OCI-LY1 (cell line): ENCODE measurements at regions not wholly inside any gene's neighbourhood (a gene's known extent, or its start where the extent isn't known, plus 50 kb on each side); places are given as distances from the start of the nearest gene placed in this dataset.

Source experiments
- H2AFZ ChIP-seq: fragments of 200-600 bp; sonication (generic), shearing (Covaris generic); 2 replicates; pipeline ENCODE4 v1.6.0; 2014; ENCODE audit warnings: antibody characterized with exemption, mild to moderate bottlenecking, low read length
- H3F3A ChIP-seq: fragments of 200-600 bp; sonication (generic), shearing (Covaris generic); 2 replicates; pipeline ENCODE4 v1.6.0; 2014; ENCODE audit warnings: mild to moderate bottlenecking, antibody characterized with exemption, low read length, moderate library complexity; ENCODE audit not compliant: insufficient read depth
- H3K27ac ChIP-seq: fragments of 200-600 bp; sonication (generic); 2 replicates; pipeline ENCODE4 v1.5.1; 2014; ENCODE audit warnings: low read length, mixed run types, mild to moderate bottlenecking, low read depth; ENCODE audit not compliant: poor library complexity, severe bottlenecking
- H3K27me3 ChIP-seq: fragments of 200-600 bp; sonication (generic); 2 replicates; pipeline ENCODE4 v1.6.0; 2014; ENCODE audit warnings: antibody characterized with exemption, mild to moderate bottlenecking, low read length, moderate library complexity; ENCODE audit not compliant: insufficient read depth
- H3K36me3 ChIP-seq: fragments of 200-600 bp; sonication (generic); 2 replicates; pipeline ENCODE4 v1.6.1; 2014; ENCODE audit warnings: mild to moderate bottlenecking, antibody characterized with exemption, low read length, moderate library complexity, mixed read lengths; ENCODE audit not compliant: insufficient read depth
- H3K4me1 ChIP-seq: fragments of 200-600 bp; sonication (generic); 2 replicates; pipeline ENCODE4 v1.5.1; 2014; ENCODE audit warnings: mild to moderate bottlenecking, low read length, moderate library complexity; ENCODE audit not compliant: insufficient read depth, severe bottlenecking
- H3K4me2 ChIP-seq: fragments of 200-600 bp; sonication (generic), shearing (Covaris generic); 2 replicates; pipeline ENCODE4 v1.6.1; 2014; ENCODE audit warnings: low read length
- H3K4me3 ChIP-seq: fragments of 200-600 bp; sonication (generic); 2 replicates; pipeline ENCODE4 v1.5.1; 2014; ENCODE audit warnings: low read length, low read depth, mild to moderate bottlenecking, mixed read lengths; ENCODE audit not compliant: poor library complexity, severe bottlenecking
- H3K79me2 ChIP-seq: fragments of 200-600 bp; shearing (Covaris generic); 2 replicates; pipeline ENCODE4 v1.6.1; 2016; ENCODE audit warnings: mixed run types, low read length, mixed read lengths; ENCODE audit not compliant: insufficient read depth
- H3K9ac ChIP-seq: fragments of 200-600 bp; sonication (generic), shearing (Covaris generic); 2 replicates; pipeline ENCODE4 v1.6.1; 2014; ENCODE audit warnings: mild to moderate bottlenecking, low read length, mixed read lengths
- H3K9me2 ChIP-seq: fragments of 200-600 bp; sonication (generic), shearing (Covaris generic); 2 replicates; pipeline ENCODE4 v1.6.1; 2014; ENCODE audit warnings: low read depth, mild to moderate bottlenecking, low read length, mixed read lengths
- H3K9me3 ChIP-seq: fragments of 200-600 bp; shearing (Covaris generic); 2 replicates; pipeline ENCODE4 v1.6.1; 2014; ENCODE audit warnings: low read length, mixed read lengths
- H4K20me1 ChIP-seq: fragments of 200-600 bp; sonication (generic), shearing (Covaris generic); 2 replicates; pipeline ENCODE4 v1.6.0; 2016; ENCODE audit warnings: mild to moderate bottlenecking, low read length; ENCODE audit not compliant: insufficient read depth
- EZH2 ChIP-seq: fragments of 200-600 bp; sonication (generic), shearing (Covaris generic); IDR thresholded peaks from 2 replicates; pipeline ENCODE4 v1.8.0; 2017; ENCODE audit warnings: borderline replicate concordance, mixed run types, mild to moderate bottlenecking, antibody characterized with exemption, low read length, moderate library complexity, mixed read lengths
- TF ChIP-seq, protein P1 (sequence below): fragments of 200-600 bp; sonication (generic), shearing (Covaris generic); IDR thresholded peaks from 2 replicates; pipeline ENCODE4 v1.5.1; 2017; ENCODE audit warnings: mild to moderate bottlenecking, antibody characterized with exemption, low read length, moderate library complexity, mixed read lengths

DNA sequence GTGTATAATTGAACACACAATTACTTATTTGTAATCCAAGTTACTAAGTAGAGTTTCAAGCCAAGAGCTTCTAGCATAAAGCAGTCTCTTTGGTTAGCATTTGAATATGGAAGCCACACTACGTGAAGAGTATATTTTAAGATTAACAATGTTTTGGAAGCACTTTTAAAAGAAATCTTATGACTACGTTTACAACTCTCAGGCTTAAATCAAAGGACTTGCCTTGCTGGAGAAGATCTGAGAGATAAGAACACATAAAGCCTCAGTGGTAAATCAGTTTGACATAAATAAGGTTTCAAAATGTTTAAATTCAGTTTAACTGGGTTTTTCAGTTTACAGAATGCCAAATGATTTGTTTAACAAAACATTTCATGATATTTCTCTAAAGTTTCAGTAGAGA, 161.9 kb upstream of the PDE3A start:
- Histone ChIP-seq H3K9me3 (no peaks in the 10 kb centered on the region), H3K4me2 (no peak overlapping the region), H3K79me2 (no peaks in the 10 kb centered on the region), H3K4me3 (no peak overlapping the region), H3K36me3 (no peaks in the 10 kb centered on the region), H3K9ac (no peak overlapping the region), H4K20me1 (no peaks in the 10 kb centered on the region), H3F3A (no peaks in the 10 kb centered on the region), H3K4me1 (no peaks in the 10 kb centered on the region), H3K27ac (no peak overlapping the region), H3K27me3 (no peaks in the 10 kb centered on the region), H3K9me2 (no peaks in the 10 kb centered on the region), H2AFZ (no peak overlapping the region)
- no peak for TF ChIP-seq EZH2
- TF ChIP-seq, protein P1, sequence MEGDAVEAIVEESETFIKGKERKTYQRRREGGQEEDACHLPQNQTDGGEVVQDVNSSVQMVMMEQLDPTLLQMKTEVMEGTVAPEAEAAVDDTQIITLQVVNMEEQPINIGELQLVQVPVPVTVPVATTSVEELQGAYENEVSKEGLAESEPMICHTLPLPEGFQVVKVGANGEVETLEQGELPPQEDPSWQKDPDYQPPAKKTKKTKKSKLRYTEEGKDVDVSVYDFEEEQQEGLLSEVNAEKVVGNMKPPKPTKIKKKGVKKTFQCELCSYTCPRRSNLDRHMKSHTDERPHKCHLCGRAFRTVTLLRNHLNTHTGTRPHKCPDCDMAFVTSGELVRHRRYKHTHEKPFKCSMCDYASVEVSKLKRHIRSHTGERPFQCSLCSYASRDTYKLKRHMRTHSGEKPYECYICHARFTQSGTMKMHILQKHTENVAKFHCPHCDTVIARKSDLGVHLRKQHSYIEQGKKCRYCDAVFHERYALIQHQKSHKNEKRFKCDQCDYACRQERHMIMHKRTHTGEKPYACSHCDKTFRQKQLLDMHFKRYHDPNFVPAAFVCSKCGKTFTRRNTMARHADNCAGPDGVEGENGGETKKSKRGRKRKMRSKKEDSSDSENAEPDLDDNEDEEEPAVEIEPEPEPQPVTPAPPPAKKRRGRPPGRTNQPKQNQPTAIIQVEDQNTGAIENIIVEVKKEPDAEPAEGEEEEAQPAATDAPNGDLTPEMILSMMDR, result no peak

DNA sequence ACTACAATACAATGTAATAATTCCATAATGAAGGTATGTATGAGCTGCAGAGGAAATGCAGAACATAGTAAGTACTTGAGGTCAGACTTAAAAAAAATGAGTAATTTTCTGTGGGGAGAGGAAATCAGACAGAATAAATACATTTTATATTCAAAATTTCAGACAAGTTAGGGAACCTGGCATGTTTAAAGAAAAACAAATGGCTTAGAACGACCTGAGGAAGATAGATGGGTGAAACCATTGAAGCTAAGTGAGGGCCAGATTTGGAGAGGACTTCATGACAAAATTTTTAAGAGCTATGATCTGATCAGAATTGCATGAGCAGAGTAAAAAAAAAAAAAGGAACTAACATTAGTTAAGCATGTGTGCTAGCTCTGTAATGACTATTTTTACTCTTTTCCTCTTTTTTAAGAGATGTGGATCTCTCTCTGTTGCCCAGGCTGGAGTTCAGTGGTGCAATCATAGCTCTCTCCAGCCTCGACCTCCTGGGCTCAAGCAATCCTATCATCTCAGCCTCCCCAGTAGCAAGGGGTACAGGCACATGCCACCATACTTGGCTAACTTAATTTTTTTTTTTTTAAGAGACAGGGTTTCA, 157.6 kb upstream of the PDE3A start:
- H3K4me1 ChIP-seq, result no peaks in the 10 kb centered on the region
- H3K27ac ChIP-seq, result no peak overlapping the region

DNA sequence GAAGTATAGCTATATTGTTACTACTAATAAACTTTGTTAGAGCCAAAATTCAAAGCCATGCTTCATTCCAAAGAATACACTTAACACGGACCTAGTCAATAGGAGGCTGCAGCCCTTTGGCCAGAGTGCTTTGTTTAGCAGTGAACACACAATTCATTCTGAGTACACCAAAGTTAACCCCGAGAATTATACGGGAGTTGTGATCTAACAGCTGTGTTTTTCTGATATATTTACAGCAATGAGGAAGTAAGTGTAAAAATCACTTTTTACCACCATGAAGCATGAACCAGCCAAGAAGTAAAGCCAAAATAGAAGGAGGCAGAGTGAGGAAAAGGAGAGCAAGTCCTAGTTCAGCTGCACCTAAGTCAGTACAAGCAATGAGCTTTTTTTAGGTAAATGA, 156.8 kb upstream of the PDE3A start:
- no peaks in the 10 kb centered on the region for H3K4me1 ChIP-seq
- no peak overlapping the region for H2AFZ ChIP-seq
- H3K4me2 ChIP-seq, result no peak overlapping the region
- no peaks in the 10 kb centered on the region for H3K79me2 ChIP-seq
- no peaks in the 10 kb centered on the region for H3K36me3 ChIP-seq
- TF ChIP-seq EZH2, result no peak
- TF ChIP-seq, protein P1, result no peak
- H3K9me3 ChIP-seq, result no peaks in the 10 kb centered on the region
- no peaks in the 10 kb centered on the region for H3K9me2 ChIP-seq
- H3K27ac ChIP-seq, result no peak overlapping the region
- no peaks in the 10 kb centered on the region for H3F3A ChIP-seq
- no peaks in the 10 kb centered on the region for H4K20me1 ChIP-seq
- H3K9ac ChIP-seq, result no peak overlapping the region
- H3K4me3 ChIP-seq, result no peak overlapping the region
- H3K27me3 ChIP-seq, result no peaks in the 10 kb centered on the region

More for the DNA sequence above, 157.6 kb upstream of the PDE3A start:
- Histone ChIP-seq H3K36me3 (no peaks in the 10 kb centered on the region), H4K20me1 (no peaks in the 10 kb centered on the region), H3K9ac (no peak overlapping the region), H3F3A (no peaks in the 10 kb centered on the region), H2AFZ (no peak overlapping the region), H3K9me2 (no peaks in the 10 kb centered on the region), H3K4me2 (no peak overlapping the region), H3K9me3 (no peaks in the 10 kb centered on the region), H3K4me3 (no peak overlapping the region), H3K79me2 (no peaks in the 10 kb centered on the region), H3K27me3 (no peaks in the 10 kb centered on the region)
- no peak for TF ChIP-seq EZH2
- TF ChIP-seq, protein P1, result no peak
